VCaP (cell line): ENCODE measurements at regions not wholly inside any gene's neighbourhood (a gene's known extent, or its start where the extent isn't known, plus 50 kb on each side); places are given as distances from the start of the nearest gene placed in this dataset.

Experiments used
- H3K27ac ChIP-seq: fragments of 450-650 bp; 2 replicates; pipeline ENCODE4 v1.5.1; 2017
- TF ChIP-seq, protein P1 (sequence below): fragments of 450-650 bp; conservative IDR thresholded peaks from 2 replicates; pipeline ENCODE4 v1.5.1; 2017; ENCODE audit warnings: mild to moderate bottlenecking, moderate library complexity

GRCh38 chr2:237156031-237156856, 70.6 kb downstream of the COPS8 start:
- H3K27ac ChIP-seq: no peak overlapping the region
- TF ChIP-seq, protein P1, sequence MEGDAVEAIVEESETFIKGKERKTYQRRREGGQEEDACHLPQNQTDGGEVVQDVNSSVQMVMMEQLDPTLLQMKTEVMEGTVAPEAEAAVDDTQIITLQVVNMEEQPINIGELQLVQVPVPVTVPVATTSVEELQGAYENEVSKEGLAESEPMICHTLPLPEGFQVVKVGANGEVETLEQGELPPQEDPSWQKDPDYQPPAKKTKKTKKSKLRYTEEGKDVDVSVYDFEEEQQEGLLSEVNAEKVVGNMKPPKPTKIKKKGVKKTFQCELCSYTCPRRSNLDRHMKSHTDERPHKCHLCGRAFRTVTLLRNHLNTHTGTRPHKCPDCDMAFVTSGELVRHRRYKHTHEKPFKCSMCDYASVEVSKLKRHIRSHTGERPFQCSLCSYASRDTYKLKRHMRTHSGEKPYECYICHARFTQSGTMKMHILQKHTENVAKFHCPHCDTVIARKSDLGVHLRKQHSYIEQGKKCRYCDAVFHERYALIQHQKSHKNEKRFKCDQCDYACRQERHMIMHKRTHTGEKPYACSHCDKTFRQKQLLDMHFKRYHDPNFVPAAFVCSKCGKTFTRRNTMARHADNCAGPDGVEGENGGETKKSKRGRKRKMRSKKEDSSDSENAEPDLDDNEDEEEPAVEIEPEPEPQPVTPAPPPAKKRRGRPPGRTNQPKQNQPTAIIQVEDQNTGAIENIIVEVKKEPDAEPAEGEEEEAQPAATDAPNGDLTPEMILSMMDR: no peak

GRCh38 chr2:237156857-237157779, 71.4 kb downstream of the COPS8 start:
- no peak overlapping the region for H3K27ac ChIP-seq

DNA sequence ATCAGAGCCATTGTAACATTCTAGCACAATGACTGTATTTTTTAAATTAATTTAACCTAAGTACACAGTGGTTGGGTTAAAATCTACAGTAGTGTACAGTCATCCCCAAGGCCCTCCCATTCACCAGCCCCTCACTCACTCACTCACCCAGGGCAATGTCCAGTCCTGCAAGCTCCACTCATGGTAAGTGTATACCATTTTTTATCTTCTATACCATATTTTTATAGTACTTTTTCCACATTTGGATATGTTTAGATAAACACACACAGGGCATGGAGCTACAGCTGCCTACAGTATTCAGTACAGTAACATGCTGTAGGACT, 72.1 kb downstream of the COPS8 start:
- TF ChIP-seq, protein P1: no peak
- no peak overlapping the region for H3K27ac ChIP-seq

More at GRCh38 chr2:237156857-237157779, 71.4 kb downstream of the COPS8 start:
- TF ChIP-seq, protein P1: no peak

- no peak overlapping the region for H3K27ac ChIP-seq
Observed at GRCh38 chr2:237158194-237158593, 72.5 kb downstream of the COPS8 start.

DNA sequence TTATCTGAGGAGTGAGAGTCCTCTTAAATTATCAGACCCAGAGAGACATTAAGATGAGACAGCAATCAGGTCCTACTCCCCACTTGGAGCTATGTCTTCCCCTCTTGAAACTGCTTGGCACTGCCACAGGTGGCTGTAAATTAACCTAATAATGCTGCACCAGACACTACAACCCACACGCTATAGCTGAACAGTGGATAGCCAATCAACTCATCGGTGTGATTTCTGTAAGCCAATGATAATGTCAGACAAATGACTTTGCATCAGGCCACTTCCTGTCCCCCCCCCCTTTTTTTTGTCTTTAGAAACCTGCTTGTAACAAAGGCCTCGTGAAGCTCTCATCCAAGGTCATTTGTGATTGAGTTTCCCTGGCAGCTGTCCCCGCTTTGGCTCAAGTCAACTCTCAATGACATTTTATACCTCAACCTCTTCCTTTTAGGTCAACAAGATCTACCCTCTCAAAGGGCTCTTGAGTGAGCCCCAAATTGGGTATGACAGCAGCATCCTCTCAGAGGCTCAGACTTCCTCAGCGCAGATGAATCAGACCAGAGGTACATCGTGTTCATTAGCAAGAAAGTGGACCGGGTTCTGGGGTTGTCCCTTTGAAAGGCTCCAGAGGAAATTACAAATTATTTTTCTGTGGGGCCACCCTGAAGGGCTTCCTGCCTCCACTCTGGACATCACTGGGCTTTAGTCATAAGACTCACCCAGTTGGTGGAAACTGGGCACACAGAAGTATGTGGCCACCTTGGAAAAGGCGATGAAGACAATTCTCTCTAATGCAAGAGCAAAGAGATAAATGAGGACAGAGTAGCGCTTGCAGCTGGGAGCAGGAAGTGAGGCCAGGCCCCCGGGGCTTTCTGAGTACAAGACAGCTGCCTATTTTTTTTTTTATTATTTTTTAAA, 73.6 kb downstream of the COPS8 start:
- TF ChIP-seq, protein P1: no peak
- no peak overlapping the region for H3K27ac ChIP-seq

More at GRCh38 chr2:237158194-237158593, 72.5 kb downstream of the COPS8 start:
- TF ChIP-seq, protein P1: no peak

DNA sequence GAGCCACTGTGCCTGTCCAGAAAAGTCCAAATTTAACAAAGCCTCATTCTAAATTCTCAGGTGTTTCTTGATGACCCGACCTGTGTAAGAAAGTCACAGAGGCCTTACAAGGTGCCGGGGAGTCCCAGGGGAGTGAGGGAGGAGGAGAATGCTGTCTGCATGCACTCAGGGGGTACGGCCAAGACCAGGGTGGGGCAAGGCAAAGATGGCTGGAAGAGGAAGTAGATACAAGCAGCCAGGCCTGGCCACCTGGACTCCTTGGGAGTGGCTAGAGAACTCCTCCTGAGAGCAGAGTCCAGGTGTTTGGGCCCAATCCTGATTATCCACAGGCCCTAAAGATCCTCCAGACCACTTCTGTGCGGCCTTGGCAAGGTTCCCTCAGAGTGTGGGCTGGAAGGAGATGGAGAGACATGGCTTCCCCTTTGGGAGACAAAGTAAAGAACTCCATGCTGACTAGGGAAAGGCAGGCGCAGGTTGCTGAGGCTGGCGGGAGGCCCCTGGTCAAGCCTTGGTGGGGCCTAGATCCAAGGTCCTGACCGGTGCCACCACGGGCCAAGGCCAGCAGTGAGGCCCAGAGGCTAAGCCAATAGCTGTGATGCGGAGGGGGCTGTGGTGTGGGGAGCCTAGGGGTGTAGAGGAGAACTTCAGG, 74.7 kb downstream of the COPS8 start:
- TF ChIP-seq, protein P1: no peak

More for the DNA sequence above, 74.7 kb downstream of the COPS8 start:
- H3K27ac ChIP-seq: no peak overlapping the region
